Effector memory CD4-positive, alpha-beta T cell (primary cell): ENCODE measurements at regions not wholly inside any gene's neighbourhood (a gene's known extent, or its start where the extent isn't known, plus 50 kb on each side); places are given as distances from the start of the nearest gene placed in this dataset.

Experiments
- DNase-seq, 3 donors: peaks; one replicate each; pipeline ENCODE4 v3.0.0-alpha.2; 2020
- H3K27ac ChIP-seq: 2 replicates; pipeline ENCODE4 v1.7.0; 2013; ENCODE audit warnings: mild to moderate bottlenecking, low read length, moderate library complexity; ENCODE audit not compliant: insufficient read depth, poor library complexity, severe bottlenecking
- H3K27me3 ChIP-seq: replicated peaks from 2 replicates; pipeline ENCODE4 v1.7.0; 2013; ENCODE audit warnings: mild to moderate bottlenecking, low read length; ENCODE audit not compliant: insufficient read depth, control insufficient read depth, poor library complexity, severe bottlenecking
- H3K36me3 ChIP-seq: 2 replicates; pipeline ENCODE4 v1.7.0; 2013; ENCODE audit warnings: mild to moderate bottlenecking, low read length, moderate library complexity; ENCODE audit not compliant: control insufficient read depth, insufficient read depth
- H3K4me1 ChIP-seq: 2 replicates; pipeline ENCODE4 v1.7.0; 2013; ENCODE audit warnings: low read length, mild to moderate bottlenecking; ENCODE audit not compliant: control insufficient read depth, insufficient read depth, poor library complexity, severe bottlenecking
- H3K4me3 ChIP-seq: 2 replicates; pipeline ENCODE4 v1.7.0; 2013; ENCODE audit warnings: low read length, low read depth, mild to moderate bottlenecking; ENCODE audit not compliant: insufficient read depth, poor library complexity, severe bottlenecking
- H3K9me3 ChIP-seq: 2 replicates; pipeline ENCODE4 v1.7.0; 2013; ENCODE audit warnings: mild to moderate bottlenecking, low read length, moderate library complexity; ENCODE audit not compliant: control insufficient read depth

GRCh38 chr1:209425959-209426358 lies 157.6 kb upstream of the CAMK1G start:
- H3K36me3 ChIP-seq = no peaks in the 10 kb centered on the region
- no peak overlapping the region for H3K4me3 ChIP-seq
- H3K9me3 ChIP-seq = no peaks in the 10 kb centered on the region
- H3K4me1 ChIP-seq = no peaks in the 10 kb centered on the region
- H3K27me3 ChIP-seq = peaks cover 3% of the 10 kb centered on the region
- no peak overlapping the region for H3K27ac ChIP-seq
- DNase-seq = no peak

GRCh38 chr1:209427277-209427676 lies 156.2 kb upstream of the CAMK1G start:
- no peak for DNase-seq
- no peak overlapping the region for H3K27ac ChIP-seq
- H3K9me3 ChIP-seq = no peaks in the 10 kb centered on the region
- no peak overlapping the region for H3K4me3 ChIP-seq
- peaks cover 3% of the 10 kb centered on the region for H3K27me3 ChIP-seq
- no peaks in the 10 kb centered on the region for H3K36me3 ChIP-seq
- H3K4me1 ChIP-seq = no peaks in the 10 kb centered on the region

DNA sequence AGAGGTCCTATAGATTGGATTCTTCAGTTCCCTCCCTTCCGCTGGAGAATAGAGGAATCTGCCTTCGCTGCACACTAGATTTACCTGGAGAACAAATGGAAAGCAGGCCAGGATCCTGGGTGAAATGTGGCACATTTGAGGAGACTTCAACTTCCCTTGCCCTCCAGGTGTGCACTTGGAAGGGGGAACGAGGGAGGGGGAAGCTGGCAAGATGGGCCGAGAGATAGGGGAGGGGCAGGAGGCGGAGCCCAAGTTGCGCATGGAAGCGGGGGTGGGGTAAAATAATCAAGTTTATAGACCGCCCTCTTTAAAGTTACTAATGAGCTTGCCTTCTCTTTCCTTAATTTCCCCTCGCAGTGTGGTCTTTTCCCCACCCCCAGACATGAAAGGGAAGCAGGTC lies 155.7 kb upstream of the CAMK1G start:
- H3K4me3 ChIP-seq = no peak overlapping the region
- no peak overlapping the region for H3K27ac ChIP-seq
- peaks cover 3% of the 10 kb centered on the region for H3K27me3 ChIP-seq
- no peaks in the 10 kb centered on the region for H3K36me3 ChIP-seq
- no peaks in the 10 kb centered on the region for H3K4me1 ChIP-seq
- H3K9me3 ChIP-seq = no peaks in the 10 kb centered on the region
- DNase-seq = no peak

DNA sequence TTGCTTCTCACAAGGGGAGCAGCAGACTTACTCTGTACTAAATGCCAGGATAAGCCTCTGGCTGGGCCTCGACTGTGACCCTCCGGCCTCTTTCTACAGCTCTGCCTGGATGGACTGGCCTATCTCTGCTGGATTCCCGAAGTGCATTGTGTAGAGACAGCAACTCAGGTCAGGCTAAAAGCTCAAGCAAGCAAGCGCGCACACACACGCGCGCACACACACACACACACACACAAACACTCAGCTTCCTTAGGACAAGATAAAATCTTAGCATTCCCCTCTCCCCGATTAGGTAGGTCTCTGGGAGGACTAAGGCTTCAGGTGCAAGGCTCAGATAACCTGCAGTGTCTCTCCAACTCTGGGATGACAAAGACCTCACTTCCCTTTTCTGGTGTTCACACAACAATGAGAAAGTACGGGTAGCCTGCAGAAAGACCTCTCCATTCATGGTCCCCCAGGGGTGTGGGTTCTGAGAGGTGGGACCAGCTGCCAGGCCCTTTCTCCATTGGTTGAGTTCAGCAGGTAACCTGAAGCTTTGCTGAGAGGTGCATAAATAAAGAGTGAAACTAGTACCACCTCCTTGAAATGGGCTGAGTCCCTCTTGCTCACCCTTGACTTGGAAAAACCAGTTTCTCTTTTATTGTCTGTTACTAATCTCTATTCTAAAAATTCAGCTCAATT lies 155.1 kb upstream of the CAMK1G start:
- no peak overlapping the region for H3K27ac ChIP-seq
- no peaks in the 10 kb centered on the region for H3K36me3 ChIP-seq
- H3K9me3 ChIP-seq = no peaks in the 10 kb centered on the region
- H3K4me1 ChIP-seq = no peaks in the 10 kb centered on the region
- DNase-seq = no peak
- no peak overlapping the region for H3K4me3 ChIP-seq
- peaks cover 3% of the 10 kb centered on the region for H3K27me3 ChIP-seq

DNA sequence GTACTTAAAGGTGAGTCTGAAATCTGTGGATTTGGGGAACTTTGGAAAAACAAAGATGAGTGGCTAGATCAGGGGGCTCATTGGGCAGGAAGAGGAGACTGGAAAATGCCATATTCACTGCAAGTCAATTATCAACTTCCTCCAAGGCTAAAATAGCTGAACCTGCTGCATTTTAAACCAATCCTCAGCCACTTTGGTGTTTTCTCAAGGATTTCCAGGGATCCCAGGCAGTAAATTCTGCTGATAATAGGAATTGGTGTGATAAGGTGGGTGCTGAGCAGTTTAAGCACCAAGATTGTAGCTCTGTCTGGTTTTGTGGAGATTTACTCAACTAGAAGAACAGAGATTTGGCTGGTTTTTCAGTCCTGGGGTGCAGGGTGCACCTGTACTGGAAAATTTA lies 153.9 kb upstream of the CAMK1G start:
- DNase-seq = no peak
- Histone ChIP-seq H3K27ac (no peak overlapping the region), H3K4me3 (no peak overlapping the region), H3K27me3 (peaks cover 5% of the 10 kb centered on the region), H3K36me3 (no peaks in the 10 kb centered on the region), H3K9me3 (no peaks in the 10 kb centered on the region), H3K4me1 (no peaks in the 10 kb centered on the region)

GRCh38 chr1:209430107-209430506 lies 153.4 kb upstream of the CAMK1G start:
- no peak for DNase-seq
- H3K4me1 ChIP-seq = no peaks in the 10 kb centered on the region
- no peak overlapping the region for H3K27ac ChIP-seq
- H3K36me3 ChIP-seq = no peaks in the 10 kb centered on the region
- H3K27me3 ChIP-seq = peaks cover 5% of the 10 kb centered on the region
- no peak overlapping the region for H3K4me3 ChIP-seq
- no peaks in the 10 kb centered on the region for H3K9me3 ChIP-seq

- Histone ChIP-seq H3K36me3 (no peaks in the 10 kb centered on the region), H3K27me3 (peaks cover 2% of the 10 kb centered on the region), H3K9me3 (no peaks in the 10 kb centered on the region), H3K4me1 (no peaks in the 10 kb centered on the region), H3K4me3 (no peak overlapping the region), H3K27ac (no peak overlapping the region)
- DNase-seq = no peak
Measured at GRCh38 chr1:209430821-209431259, 152.7 kb upstream of the CAMK1G start.

DNA sequence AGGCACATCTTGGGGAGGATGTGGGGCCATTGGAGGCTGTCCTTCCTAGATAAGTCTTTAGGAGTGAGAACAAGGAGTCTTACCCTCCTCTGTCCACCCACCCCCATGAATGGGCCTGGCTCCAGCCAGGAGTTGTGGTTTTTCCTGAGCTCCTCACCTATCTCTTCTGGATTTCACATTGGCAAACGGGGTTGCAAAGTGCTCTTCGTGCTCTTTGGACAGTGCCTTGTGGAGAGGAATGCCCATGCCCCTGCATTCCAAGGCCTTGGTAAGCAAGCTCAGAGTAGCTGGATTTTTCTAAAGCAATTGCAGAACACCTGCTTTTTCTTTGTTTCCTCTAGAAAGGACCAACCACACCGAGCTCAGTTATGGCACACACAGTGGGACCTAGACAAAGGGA lies 152.1 kb upstream of the CAMK1G start:
- H3K27ac ChIP-seq = no peak overlapping the region
- no peaks in the 10 kb centered on the region for H3K4me1 ChIP-seq
- no peaks in the 10 kb centered on the region for H3K36me3 ChIP-seq
- H3K27me3 ChIP-seq = peaks cover 2% of the 10 kb centered on the region
- no peaks in the 10 kb centered on the region for H3K9me3 ChIP-seq
- no peak for DNase-seq
- no peak overlapping the region for H3K4me3 ChIP-seq

DNA sequence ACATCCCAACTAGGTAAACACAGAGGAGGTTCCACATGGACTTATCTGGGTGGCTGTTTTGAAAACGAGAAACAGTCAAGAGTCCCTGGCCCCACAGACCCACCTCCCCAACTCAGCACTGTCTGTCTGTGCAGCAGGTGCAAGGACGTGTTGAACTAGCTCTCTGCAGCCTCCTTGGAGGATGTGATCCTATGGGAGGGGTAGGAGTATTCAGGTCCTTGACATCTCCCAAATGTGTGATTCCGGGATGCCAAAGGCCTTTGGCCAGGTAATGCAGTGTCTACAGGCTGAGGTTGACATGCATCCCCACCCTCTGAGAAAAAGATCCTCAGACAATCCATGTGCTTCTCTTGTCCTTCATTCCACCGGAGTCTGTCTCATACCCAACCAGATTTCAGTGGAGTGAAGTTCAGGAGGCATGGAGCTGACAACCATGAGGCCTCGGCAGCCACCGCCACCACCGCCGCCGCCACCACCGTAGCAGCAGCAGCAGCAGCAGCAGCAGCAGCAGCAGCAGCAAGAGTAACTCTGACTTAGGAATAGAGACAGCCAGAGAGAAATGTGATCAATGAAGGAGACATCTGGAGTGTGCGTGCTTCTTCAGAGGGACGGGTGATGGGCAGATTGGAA lies 151.6 kb upstream of the CAMK1G start:
- no peak for DNase-seq
- H3K9me3 ChIP-seq = no peaks in the 10 kb centered on the region
- H3K27me3 ChIP-seq = peaks cover 2% of the 10 kb centered on the region
- H3K27ac ChIP-seq = no peak overlapping the region
- H3K4me3 ChIP-seq = no peak overlapping the region
- no peaks in the 10 kb centered on the region for H3K4me1 ChIP-seq
- no peaks in the 10 kb centered on the region for H3K36me3 ChIP-seq

- Histone ChIP-seq H3K4me1 (no peaks in the 10 kb centered on the region), H3K4me3 (no peak overlapping the region), H3K27ac (no peak overlapping the region), H3K27me3 (peaks cover 2% of the 10 kb centered on the region), H3K36me3 (no peaks in the 10 kb centered on the region), H3K9me3 (no peaks in the 10 kb centered on the region)
- no peak for DNase-seq
Measured at GRCh38 chr1:209432443-209432825, 151.1 kb upstream of the CAMK1G start.
